Neuronal stem cell (in vitro differentiated cells): ENCODE measurements at regions not wholly inside any gene's neighbourhood (a gene's known extent, or its start where the extent isn't known, plus 50 kb on each side); places are given as distances from the start of the nearest gene placed in this dataset.

Source experiments
- DNase-seq: peaks from one replicate; pipeline ENCODE4 v3.0.0-alpha.2; 2013; ENCODE audit warnings: low spot score
- H2AFZ ChIP-seq: one replicate; pipeline ENCODE4 v1.6.1; 2013; ENCODE audit warnings: mild to moderate bottlenecking, low read length, inconsistent platforms
- H2AK5ac ChIP-seq: 2 replicates; pipeline ENCODE4 v1.6.1; 2013; ENCODE audit warnings: low read depth, mild to moderate bottlenecking, inconsistent platforms, low read length, moderate library complexity, mixed read lengths
- H2BK120ac ChIP-seq: 2 replicates; pipeline ENCODE4 v1.6.1; 2013; ENCODE audit warnings: low read depth, mild to moderate bottlenecking, inconsistent platforms, low read length, moderate library complexity, mixed read lengths
- H2BK12ac ChIP-seq: one replicate; pipeline ENCODE4 v1.6.1; 2013; ENCODE audit warnings: low read length, inconsistent platforms
- H2BK15ac ChIP-seq: 2 replicates; pipeline ENCODE4 v1.6.1; 2013; ENCODE audit warnings: mild to moderate bottlenecking, low read length, inconsistent platforms, mixed read lengths
- H2BK5ac ChIP-seq: one replicate; pipeline ENCODE4 v1.6.1; 2013; ENCODE audit warnings: inconsistent platforms, mild to moderate bottlenecking, low read length, moderate library complexity
- H3K14ac ChIP-seq: one replicate; pipeline ENCODE4 v1.6.1; 2013; ENCODE audit warnings: low read length, inconsistent platforms
- H3K18ac ChIP-seq: 2 replicates; pipeline ENCODE4 v1.6.1; 2013; ENCODE audit warnings: low read length, inconsistent platforms
- H3K23ac ChIP-seq: 2 replicates; pipeline ENCODE4 v1.6.1; 2013; ENCODE audit warnings: low read depth, mild to moderate bottlenecking, mixed read lengths, low read length, inconsistent platforms; ENCODE audit not compliant: poor library complexity
- H3K27ac ChIP-seq: replicated peaks from 3 replicates; pipeline ENCODE4 v1.5.1; 2013; ENCODE audit warnings: low read length, inconsistent platforms
- H3K27me3 ChIP-seq, 3 experiments: 2 replicates each; pipeline ENCODE4 v1.6.1; 2013; ENCODE audit warnings: low read length in 3 of 3, mild to moderate bottlenecking in 2 of 3, inconsistent platforms in 1 of 3, low read depth in 1 of 3, mixed read lengths in 1 of 3, moderate library complexity in 1 of 3; ENCODE audit not compliant: control insufficient read depth in 3 of 3, insufficient read depth in 3 of 3
- H3K36me3 ChIP-seq, 2 donors: replicated peaks in 1 of 2; 2 replicates each; pipeline ENCODE4 v1.6.1; 2013; ENCODE audit warnings: low read length in 2 of 2; ENCODE audit not compliant: control insufficient read depth in 2 of 2, insufficient read depth in 2 of 2
- H3K4ac ChIP-seq: 2 replicates; pipeline ENCODE4 v1.6.1; 2013; ENCODE audit warnings: inconsistent platforms, mild to moderate bottlenecking, low read length, moderate library complexity
- H3K4me1 ChIP-seq, 2 donors: 1 replicate in 1 of 2; 2 replicates in 1 of 2; pipeline ENCODE4 v1.6.1; 2013; ENCODE audit warnings: low read length in 2 of 2, low read depth in 1 of 2; ENCODE audit not compliant: control insufficient read depth in 2 of 2, insufficient read depth in 1 of 2
- H3K4me2 ChIP-seq: one replicate; pipeline ENCODE4 v1.6.1; 2013; ENCODE audit warnings: mild to moderate bottlenecking, low read length, inconsistent platforms; ENCODE audit not compliant: insufficient read depth, poor library complexity, severe bottlenecking
- H3K4me3 ChIP-seq, 2 donors: 2 replicates each; pipeline ENCODE4 v1.5.1; 2013; ENCODE audit warnings: low read length in 2 of 2, mild to moderate bottlenecking in 2 of 2, inconsistent platforms in 1 of 2, moderate library complexity in 1 of 2
- H3K79me1 ChIP-seq: one replicate; pipeline ENCODE4 v1.6.1; 2013; ENCODE audit warnings: low read depth, mild to moderate bottlenecking, inconsistent platforms, low read length, moderate library complexity
- H3K9ac ChIP-seq: one replicate; pipeline ENCODE4 v1.6.1; 2013; ENCODE audit warnings: mild to moderate bottlenecking, low read depth, low read length, inconsistent platforms; ENCODE audit not compliant: poor library complexity
- H3K9me3 ChIP-seq, 2 donors: replicated peaks in 1 of 2; 2 replicates each; pipeline versions ENCODE3 to v1.6.1; 2013; ENCODE audit warnings: low read length in 2 of 2, mild to moderate bottlenecking in 2 of 2, inconsistent platforms in 1 of 2, low read depth in 1 of 2, mixed read lengths in 1 of 2, moderate library complexity in 1 of 2; ENCODE audit not compliant: control insufficient read depth in 2 of 2, insufficient read depth in 1 of 2
- H4K8ac ChIP-seq: one replicate; pipeline ENCODE4 v1.6.1; 2013; ENCODE audit warnings: low read depth, mild to moderate bottlenecking, inconsistent platforms, low read length, moderate library complexity
- H4K91ac ChIP-seq: one replicate; pipeline ENCODE4 v1.6.1; 2013; ENCODE audit warnings: low read length, low read depth, mild to moderate bottlenecking, inconsistent platforms; ENCODE audit not compliant: poor library complexity
- WGBS, 2 donors: extraction: QIAGEN DNeasy Blood & Tissue Kit; methylation state at CpG; one replicate each; pipeline ENCODE4 v1.1.7; 2013; ENCODE audit warnings: missing lambda C conversion rate in 2 of 2, mixed read lengths in 1 of 2; ENCODE audit not compliant: insufficient read length in 2 of 2, insufficient replicate concordance in 1 of 2; ENCODE audit errors: extremely low coverage in 2 of 2; 5-methylcytosine and 5-hydroxymethylcytosine counted together

DNA sequence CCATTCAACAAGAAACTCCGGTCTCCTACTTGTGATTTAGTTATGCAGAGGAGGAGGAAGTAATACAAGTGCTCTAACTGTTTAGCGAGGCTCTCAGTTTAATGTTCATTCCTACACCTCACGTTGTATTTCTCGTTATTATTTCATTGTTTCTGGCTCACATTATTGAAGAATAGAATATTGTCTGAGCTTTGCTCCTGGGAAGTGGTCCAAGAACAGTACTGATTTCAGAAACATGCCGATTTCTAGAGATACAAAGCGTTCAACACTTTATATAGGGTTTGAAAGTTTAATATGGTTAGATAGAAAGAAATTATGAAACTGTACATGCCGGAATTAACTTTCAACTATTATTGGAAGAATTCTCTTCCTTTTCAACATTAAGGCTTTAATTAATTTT, 1145.5 kb downstream of the TBL1XR1 start:
- H3K27ac ChIP-seq: no peak overlapping the region
- no peak overlapping the region for H2AFZ ChIP-seq
- H3K18ac ChIP-seq: no peak overlapping the region
- H3K4me1 ChIP-seq: no peaks in the 10 kb centered on the region
- H2AK5ac ChIP-seq: no peak overlapping the region
- DNase-seq: no peak
- no peak overlapping the region for H3K9ac ChIP-seq
- H4K8ac ChIP-seq: no peak overlapping the region
- H3K9me3 ChIP-seq: no peaks in the 10 kb centered on the region
- H3K14ac ChIP-seq: no peak overlapping the region
- no peak overlapping the region for H2BK120ac ChIP-seq
- H2BK5ac ChIP-seq: no peak overlapping the region
- H3K4me3 ChIP-seq: no peak overlapping the region
- H3K23ac ChIP-seq: no peak overlapping the region
- WGBS, 2 donors: no CpG with 5 or more reads among the region's 7 CpGs
- no peak overlapping the region for H2BK15ac ChIP-seq
- no peak overlapping the region for H3K4ac ChIP-seq
- H4K91ac ChIP-seq: no peak overlapping the region
- no peak overlapping the region for H3K4me2 ChIP-seq
- no peaks in the 10 kb centered on the region for H3K79me1 ChIP-seq
- no peaks in the 10 kb centered on the region for H3K27me3 ChIP-seq
- H2BK12ac ChIP-seq: no peak overlapping the region
- H3K36me3 ChIP-seq: no peaks in the 10 kb centered on the region

DNA sequence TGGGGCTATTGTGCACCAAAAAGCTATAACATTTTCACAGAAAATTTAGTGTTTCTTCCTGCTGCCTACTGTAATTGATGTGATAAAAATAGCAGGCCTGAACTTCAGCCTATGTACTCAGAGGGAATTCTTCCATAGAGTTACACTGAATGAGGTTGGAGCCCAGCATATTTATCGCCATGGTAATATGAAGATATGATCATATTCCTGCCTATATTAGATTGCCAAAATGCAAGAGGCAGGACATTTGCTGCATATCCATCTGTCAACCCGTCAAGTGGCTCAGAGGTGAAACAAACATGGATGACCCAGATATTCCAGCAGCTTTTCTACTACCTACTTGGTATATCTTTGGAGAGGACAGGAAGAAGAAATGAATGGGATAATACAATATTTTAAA, 1150.6 kb downstream of the TBL1XR1 start:
- no peak overlapping the region for H2AK5ac ChIP-seq
- no peaks in the 10 kb centered on the region for H3K27me3 ChIP-seq
- H3K23ac ChIP-seq: no peak overlapping the region
- no peak overlapping the region for H4K91ac ChIP-seq
- H3K4me3 ChIP-seq: no peak overlapping the region
- DNase-seq: no peak
- H3K4me1 ChIP-seq: no peaks in the 10 kb centered on the region
- no peak overlapping the region for H2BK12ac ChIP-seq
- no peak overlapping the region for H2BK120ac ChIP-seq
- H3K4ac ChIP-seq: no peak overlapping the region
- WGBS, 2 donors: no CpG with 5 or more reads among the region's 2 CpGs
- H4K8ac ChIP-seq: no peak overlapping the region
- no peak overlapping the region for H2AFZ ChIP-seq
- H3K9ac ChIP-seq: no peak overlapping the region
- no peak overlapping the region for H3K4me2 ChIP-seq
- H3K18ac ChIP-seq: no peak overlapping the region
- H3K9me3 ChIP-seq: no peaks in the 10 kb centered on the region
- H3K27ac ChIP-seq: no peak overlapping the region
- H3K14ac ChIP-seq: no peak overlapping the region
- no peaks in the 10 kb centered on the region for H3K36me3 ChIP-seq
- no peak overlapping the region for H2BK5ac ChIP-seq
- H2BK15ac ChIP-seq: no peak overlapping the region
- H3K79me1 ChIP-seq: no peaks in the 10 kb centered on the region

DNA sequence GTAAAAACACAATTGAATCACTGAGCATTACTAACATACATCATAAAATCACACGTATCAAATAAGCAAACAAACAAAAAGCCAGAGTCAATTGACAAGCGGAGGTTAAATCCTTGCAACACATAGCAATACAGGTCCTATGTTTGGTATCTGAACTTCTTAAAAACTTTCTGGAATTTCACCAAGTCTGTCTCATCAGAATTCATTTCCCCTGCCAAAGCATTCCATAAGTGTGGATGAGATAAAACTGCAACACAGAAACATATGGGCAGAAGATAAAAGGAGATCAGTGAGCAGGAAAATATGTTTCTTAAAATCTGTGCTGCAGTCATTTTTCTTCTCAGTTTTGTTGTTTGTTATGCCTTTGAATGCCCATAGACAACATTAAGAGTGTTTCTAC, 1155.5 kb downstream of the TBL1XR1 start:
- Histone ChIP-seq H3K9me3 (no peaks in the 10 kb centered on the region), H3K18ac (no peak overlapping the region), H3K36me3 (no peaks in the 10 kb centered on the region), H3K27ac (no peak overlapping the region), H3K4me3 (no peak overlapping the region), H3K14ac (no peak overlapping the region), H3K9ac (no peak overlapping the region), H2BK120ac (no peak overlapping the region), H2AK5ac (no peak overlapping the region), H3K79me1 (no peaks in the 10 kb centered on the region), H2AFZ (peak overlapping the region; percentile 3), H2BK12ac (no peak overlapping the region), H2BK15ac (no peak overlapping the region), H3K4ac (no peak overlapping the region), H4K91ac (no peak overlapping the region), H3K4me2 (no peak overlapping the region), H3K27me3 (no peaks in the 10 kb centered on the region), H3K23ac (no peak overlapping the region), H4K8ac (no peak overlapping the region), H3K4me1 (no peaks in the 10 kb centered on the region), H2BK5ac (no peak overlapping the region)
- DNase-seq: no peak
- WGBS, 2 donors: no CpG with 5 or more reads among the region's 2 CpGs

DNA sequence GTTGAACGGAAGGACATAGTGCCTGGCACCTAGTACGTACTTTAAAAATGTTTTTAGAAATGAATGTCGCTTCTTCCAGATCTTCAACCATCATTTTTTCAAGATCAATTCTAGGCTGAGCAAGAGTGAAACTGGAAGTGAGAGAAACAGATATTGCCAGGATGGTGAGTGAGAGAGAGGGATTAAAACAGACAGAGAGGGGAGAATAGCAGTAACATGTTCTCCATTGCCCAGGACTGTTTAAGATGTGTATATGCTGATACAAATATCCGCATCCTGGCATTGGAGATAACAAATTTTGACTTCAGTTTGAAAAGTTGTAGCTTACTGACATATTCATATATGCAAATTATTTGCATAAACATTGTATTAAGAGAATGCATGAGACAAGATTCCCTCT, 1156.1 kb downstream of the TBL1XR1 start:
- no peak overlapping the region for H2BK120ac ChIP-seq
- no peak overlapping the region for H2BK15ac ChIP-seq
- H3K4me1 ChIP-seq: no peaks in the 10 kb centered on the region
- no peaks in the 10 kb centered on the region for H3K36me3 ChIP-seq
- no peak overlapping the region for H2BK5ac ChIP-seq
- no peak overlapping the region for H3K4ac ChIP-seq
- no peaks in the 10 kb centered on the region for H3K27me3 ChIP-seq
- H4K8ac ChIP-seq: no peak overlapping the region
- no peak overlapping the region for H3K27ac ChIP-seq
- peak overlapping the region; percentile 33 for H2AFZ ChIP-seq
- no peak overlapping the region for H3K9ac ChIP-seq
- no peak overlapping the region for H3K23ac ChIP-seq
- H3K9me3 ChIP-seq: peaks cover 0 to 1% of the 10 kb centered on the region in 2 donors
- no peak overlapping the region for H4K91ac ChIP-seq
- H3K18ac ChIP-seq: no peak overlapping the region
- H3K4me3 ChIP-seq: no peak overlapping the region
- H3K14ac ChIP-seq: no peak overlapping the region
- H2BK12ac ChIP-seq: no peak overlapping the region
- no peaks in the 10 kb centered on the region for H3K79me1 ChIP-seq
- WGBS, 2 donors: no CpG with 5 or more reads among the region's 4 CpGs
- H3K4me2 ChIP-seq: no peak overlapping the region
- no peak for DNase-seq
- H2AK5ac ChIP-seq: no peak overlapping the region
